SW480 (cell line): ENCODE measurements at regions not wholly inside any gene's neighbourhood (a gene's known extent, or its start where the extent isn't known, plus 50 kb on each side); places are given as distances from the start of the nearest gene placed in this dataset.

Experiments used
- DNase-seq: peaks from one replicate; pipeline ENCODE4 v3.0.0-alpha.2; 2016; ENCODE audit warnings: low spot score

GRCh38 chr2:120866071-120866470, 130.4 kb downstream of the GLI2 start:
- no peak for DNase-seq

- DNase-seq = no peak
Measured at GRCh38 chr2:120866483-120867140, 130.9 kb downstream of the GLI2 start.

DNA sequence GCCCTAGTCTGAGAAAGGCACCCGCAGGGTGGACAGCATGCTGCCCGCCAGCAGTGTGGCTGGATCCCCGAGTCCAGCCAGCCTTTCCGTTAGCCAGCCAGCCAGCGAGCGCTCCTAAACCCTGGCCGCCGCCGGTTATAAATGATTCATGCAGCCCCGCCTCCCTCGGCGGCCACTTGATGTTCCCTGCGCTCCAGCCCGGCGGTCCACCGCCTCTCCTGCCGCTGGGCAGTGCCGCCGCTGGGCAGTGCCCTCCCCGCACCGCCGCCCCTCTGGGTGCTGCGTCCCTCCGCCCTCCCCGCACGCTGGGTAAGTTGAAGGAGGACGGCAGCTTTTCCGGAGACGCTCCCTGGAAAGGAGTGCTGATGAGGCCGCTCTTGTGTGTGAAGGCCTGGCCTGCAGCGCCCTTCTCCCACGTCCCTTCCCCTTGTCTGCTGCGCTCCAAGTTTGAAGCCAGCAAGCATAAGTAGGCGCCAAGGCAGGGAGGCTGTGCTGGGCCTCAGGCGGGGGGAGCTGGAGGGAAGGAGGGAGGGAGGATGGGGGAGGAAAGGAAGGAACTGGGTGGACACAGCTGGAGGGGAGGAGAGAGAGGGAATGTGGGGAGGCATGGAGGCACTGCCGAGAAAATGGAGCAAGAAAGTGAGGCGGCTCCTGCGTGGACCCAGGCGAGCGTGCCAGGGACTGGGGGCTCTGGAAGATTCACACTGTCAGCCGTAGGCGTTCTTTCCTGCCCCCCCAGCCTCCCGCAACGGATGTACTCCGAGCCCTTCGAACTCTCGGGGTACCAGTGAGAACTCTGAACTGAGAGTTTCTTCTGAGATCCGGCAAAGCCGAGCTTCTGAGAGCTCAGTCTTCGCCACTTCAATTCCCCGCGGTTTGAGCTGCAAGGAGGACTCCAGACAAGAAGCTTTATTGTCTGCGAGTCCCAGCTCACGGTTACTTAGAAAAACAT, 131.9 kb downstream of the GLI2 start:
- peak; percentile 69 for DNase-seq

- DNase-seq = no peak
Measured at GRCh38 chr2:120868366-120868765, 132.7 kb downstream of the GLI2 start.

GRCh38 chr2:120869036-120869729, 133.5 kb downstream of the GLI2 start:
- no peak for DNase-seq

GRCh38 chr2:120869730-120870466, 134.2 kb downstream of the GLI2 start:
- DNase-seq = no peak

DNA sequence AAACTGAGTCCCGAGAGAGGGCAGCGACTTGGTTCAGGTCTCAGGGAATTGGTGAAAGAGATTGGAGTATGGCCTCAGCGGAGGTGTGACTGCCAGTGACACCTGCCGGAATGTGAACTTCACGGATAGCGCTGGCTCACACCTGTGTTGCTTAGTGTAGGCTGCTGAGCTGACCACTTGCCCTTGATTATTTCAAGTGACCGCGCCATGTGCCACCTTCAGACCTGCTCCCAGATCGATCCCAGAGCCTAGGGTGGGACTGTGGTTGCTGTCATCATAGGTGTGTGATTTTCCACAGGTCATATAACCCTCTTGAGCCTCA, 134.8 kb downstream of the GLI2 start:
- no peak for DNase-seq

GRCh38 chr2:120871016-120871635, 135.5 kb downstream of the GLI2 start:
- no peak for DNase-seq

- no peak for DNase-seq
Measured at GRCh38 chr2:120871881-120872620, 136.4 kb downstream of the GLI2 start.

- no peak for DNase-seq
Measured at GRCh38 chr2:120873958-120874887, 138.6 kb downstream of the GLI2 start.

DNA sequence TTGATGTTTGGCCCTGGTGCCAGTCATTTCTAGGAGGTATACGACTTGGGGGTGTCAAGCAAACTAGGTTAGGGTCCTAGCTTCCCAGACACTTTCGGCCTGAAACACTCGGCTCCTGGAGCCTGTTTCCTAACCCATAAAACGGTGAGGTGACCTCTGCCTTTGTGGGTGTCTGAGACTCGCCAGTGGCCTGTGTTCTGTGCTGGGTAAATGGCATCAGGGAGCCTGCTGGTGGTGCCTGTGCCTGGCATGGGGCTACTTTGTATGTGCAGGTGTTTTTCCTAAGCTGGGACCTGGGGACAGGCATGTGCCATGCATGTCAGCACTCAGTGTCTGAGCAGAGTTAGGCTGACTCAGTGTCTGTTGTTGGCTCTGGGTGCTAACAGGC, 139.2 kb downstream of the GLI2 start:
- DNase-seq = no peak

DNA sequence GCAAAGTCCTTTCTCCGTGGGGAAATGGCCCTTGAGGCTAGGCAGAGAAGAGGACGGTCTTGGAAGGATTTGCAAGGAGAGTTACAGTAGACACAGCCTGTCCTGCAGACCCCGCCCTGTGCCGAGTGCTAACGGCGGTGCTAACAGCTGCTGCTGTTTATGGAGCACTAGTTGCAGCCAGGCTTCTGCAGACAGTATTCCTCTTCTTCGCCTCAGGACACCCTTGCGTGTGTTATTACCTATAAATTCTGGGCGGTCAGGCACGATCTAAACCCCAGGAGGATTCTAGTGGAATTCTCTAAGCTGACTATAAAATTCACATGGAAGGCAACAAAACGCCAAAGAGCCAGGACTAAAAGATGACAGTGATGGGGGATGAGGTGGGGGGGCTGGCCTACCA, 139.8 kb downstream of the GLI2 start:
- DNase-seq = no peak

DNA sequence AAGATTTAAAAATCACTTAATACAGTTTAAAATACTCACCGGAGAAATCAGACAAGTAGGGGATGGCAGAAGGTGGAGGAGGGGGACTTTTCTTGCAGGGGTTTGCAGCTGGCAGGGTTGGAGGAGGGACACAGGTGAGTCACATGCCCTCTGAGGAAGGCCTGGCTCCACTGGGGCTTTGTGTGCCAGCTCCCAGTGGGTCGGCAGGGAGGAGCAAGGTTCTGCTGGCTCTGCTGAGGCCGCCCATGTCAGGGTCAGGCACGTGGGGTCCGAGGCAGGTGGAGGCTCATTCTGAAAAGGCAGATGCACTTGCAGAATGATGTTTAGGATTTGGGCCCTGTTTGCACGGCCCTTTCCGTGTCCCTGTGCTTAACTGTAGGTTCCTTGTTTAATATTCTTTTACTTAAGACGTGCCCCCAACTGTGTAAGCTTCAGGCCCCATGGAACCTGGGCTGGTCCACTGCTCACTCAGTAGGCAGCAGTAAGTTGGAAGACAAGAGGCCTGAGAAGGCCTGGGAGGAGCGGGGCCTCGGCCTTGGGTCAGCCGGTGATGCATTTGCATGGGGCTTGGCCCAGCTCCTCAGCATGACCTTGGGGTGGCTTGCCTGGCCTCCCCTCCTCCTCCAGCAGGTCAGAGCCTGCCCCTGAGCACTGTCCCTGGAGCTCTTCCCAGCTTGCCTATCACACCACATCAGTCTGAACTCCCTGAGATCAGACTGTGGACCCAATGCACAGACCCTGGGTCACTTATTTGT, 141.0 kb downstream of the GLI2 start:
- no peak for DNase-seq

- DNase-seq = no peak
Measured at GRCh38 chr2:120877409-120877808, 141.7 kb downstream of the GLI2 start.

- DNase-seq = no peak
Measured at GRCh38 chr2:120878970-120879369, 143.3 kb downstream of the GLI2 start.

GRCh38 chr2:120879431-120880295, 144.0 kb downstream of the GLI2 start:
- no peak for DNase-seq

DNA sequence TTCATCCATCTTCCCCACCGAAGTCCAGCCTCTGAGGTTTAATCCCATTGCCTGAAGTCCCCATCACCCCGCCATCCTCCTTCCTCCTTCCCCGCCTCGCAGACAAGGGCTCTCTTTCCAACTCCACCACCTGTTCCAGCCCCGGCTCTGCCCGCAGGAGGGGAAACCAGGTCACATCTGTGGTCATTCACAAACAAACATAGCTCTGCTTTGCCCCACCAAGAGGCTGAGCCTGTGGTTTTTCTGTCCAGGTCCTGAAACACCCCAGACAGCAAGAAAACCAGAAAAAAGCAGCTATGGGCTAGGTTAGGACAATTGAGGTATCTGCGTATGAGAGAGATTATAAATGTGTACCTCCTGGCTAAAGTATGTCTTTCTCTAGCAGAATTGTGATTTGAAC, 144.7 kb downstream of the GLI2 start:
- no peak for DNase-seq
